Neural cell (in vitro differentiated cells): ENCODE measurements at regions not wholly inside any gene's neighbourhood (a gene's known extent, or its start where the extent isn't known, plus 50 kb on each side); places are given as distances from the start of the nearest gene placed in this dataset.
A peak's percentile ranks its signal among the peaks of the same experiment; 100 is the strongest.

ENCODE experiments used
- H2AFZ ChIP-seq: fragments of 200-600, 300-800 bp; sonication (generic), shearing (Covaris generic); 2 replicates; pipeline ENCODE4 v1.6.0; 2014; ENCODE audit warnings: low read depth, mild to moderate bottlenecking, antibody characterized with exemption, low read length, moderate library complexity
- H3F3A ChIP-seq: fragments of 200-600 bp; shearing (Covaris generic); 2 replicates; pipeline ENCODE4 v1.6.1; 2016; ENCODE audit warnings: mild to moderate bottlenecking, moderate library complexity, mixed read lengths, antibody characterized with exemption, low read length; ENCODE audit not compliant: insufficient read depth, poor library complexity, severe bottlenecking
- H3K27ac ChIP-seq: fragments of 200-600, 300-800 bp; sonication (generic), shearing (Covaris generic); 2 replicates; pipeline ENCODE4 v1.5.1; 2014; ENCODE audit warnings: mild to moderate bottlenecking, low read length, moderate library complexity
- H3K27me3 ChIP-seq: fragments of 300-800, 200-600 bp; sonication (generic), shearing (Covaris generic); 2 replicates; pipeline ENCODE4 v1.6.0; 2014; ENCODE audit warnings: mild to moderate bottlenecking, low read depth, low read length, moderate library complexity; ENCODE audit not compliant: insufficient read depth
- H3K36me3 ChIP-seq: fragments of 300-800, 200-600 bp; sonication (generic), shearing (Covaris generic); 2 replicates; pipeline ENCODE4 v1.5.1; 2014; ENCODE audit warnings: mild to moderate bottlenecking, antibody characterized with exemption, low read length, moderate library complexity; ENCODE audit not compliant: insufficient read depth
- H3K4me2 ChIP-seq: fragments of 300-800, 200-600 bp; sonication (generic), shearing (Covaris generic); 2 replicates; pipeline ENCODE4 v1.6.0; 2014; ENCODE audit warnings: mild to moderate bottlenecking, low read length
- H3K4me3 ChIP-seq: fragments of 300-800, 200-600 bp; sonication (generic), shearing (Covaris generic); 2 replicates; pipeline ENCODE4 v1.5.1; 2014; ENCODE audit warnings: mild to moderate bottlenecking, low read length, moderate library complexity
- H3K79me2 ChIP-seq: fragments of 200-600 bp; shearing (Covaris generic); replicated peaks from 2 replicates; pipeline ENCODE4 v1.6.0; 2014; ENCODE audit warnings: mild to moderate bottlenecking, low read length, moderate library complexity; ENCODE audit not compliant: insufficient read depth
- H3K9ac ChIP-seq: fragments of 300-800, 200-600 bp; sonication (generic), shearing (Covaris generic); 2 replicates; pipeline ENCODE4 v1.6.1; 2016; ENCODE audit warnings: mild to moderate bottlenecking, low read length, mixed read lengths
- H3K9me2 ChIP-seq: fragments of 200-600 bp; shearing (Covaris generic); 2 replicates; pipeline ENCODE4 v1.6.1; 2016; ENCODE audit warnings: mild to moderate bottlenecking, low read length, mixed read lengths; ENCODE audit not compliant: insufficient read depth
- H3K9me3 ChIP-seq: fragments of 200-600, 300-800 bp; sonication (generic), shearing (Covaris generic); 2 replicates; pipeline ENCODE4 v1.6.1; 2016; ENCODE audit warnings: mild to moderate bottlenecking, mixed run types, low read length, moderate library complexity, mixed read lengths
- H4K20me1 ChIP-seq: fragments of 200-600 bp; shearing (Covaris generic); 2 replicates; pipeline ENCODE4 v1.6.1; 2016; ENCODE audit warnings: mild to moderate bottlenecking, mixed run types; ENCODE audit not compliant: insufficient read depth
- CTCF ChIP-seq: fragments of 450-650 bp; IDR thresholded peaks from 2 replicates; pipeline ENCODE4 v1.5.1; 2014; ENCODE audit warnings: antibody characterized with exemption, mild to moderate bottlenecking, moderate library complexity; ENCODE audit not compliant: poor library complexity, severe bottlenecking
- EP300 ChIP-seq: fragments of 450-650 bp; conservative IDR thresholded peaks from 2 replicates; pipeline ENCODE4 v1.6.1; 2014; ENCODE audit warnings: antibody characterized with exemption, mild to moderate bottlenecking, moderate library complexity; ENCODE audit not compliant: poor library complexity, severe bottlenecking
- EZH2 ChIP-seq: fragments of 200-600, 300-800 bp; shearing (Covaris generic), sonication (generic); IDR thresholded peaks from 2 replicates; pipeline ENCODE4 v1.6.1; 2014; ENCODE audit warnings: antibody characterized with exemption, low read length, borderline replicate concordance, mild to moderate bottlenecking; ENCODE audit not compliant: insufficient read depth, poor library complexity, severe bottlenecking
- MXI1 ChIP-seq: fragments of 450-650 bp; conservative IDR thresholded peaks from 2 replicates; pipeline ENCODE4 v1.6.1; 2014; ENCODE audit warnings: antibody characterized with exemption, mild to moderate bottlenecking; ENCODE audit not compliant: poor library complexity, severe bottlenecking
- POLR2AphosphoS5 ChIP-seq: IDR thresholded peaks from 2 replicates; pipeline ENCODE4 v1.6.1; 2012
- RAD21 ChIP-seq: fragments of 450-650 bp; conservative IDR thresholded peaks from 2 replicates; pipeline ENCODE4 v1.6.1; 2014; ENCODE audit warnings: antibody characterized with exemption, mild to moderate bottlenecking, moderate library complexity
- SMC3 ChIP-seq: fragments of 450-650 bp; conservative IDR thresholded peaks from 2 replicates; pipeline ENCODE4 v1.6.1; 2014; ENCODE audit warnings: antibody characterized with exemption, mild to moderate bottlenecking, moderate library complexity; ENCODE audit not compliant: poor library complexity
- TAF1 ChIP-seq: IDR thresholded peaks from 2 replicates; pipeline ENCODE4 v1.6.1; 2012; ENCODE audit warnings: low read depth
- TF ChIP-seq, protein P1 (sequence below): IDR thresholded peaks from 2 replicates; pipeline ENCODE4 v1.6.1; 2012; ENCODE audit warnings: borderline replicate concordance

DNA sequence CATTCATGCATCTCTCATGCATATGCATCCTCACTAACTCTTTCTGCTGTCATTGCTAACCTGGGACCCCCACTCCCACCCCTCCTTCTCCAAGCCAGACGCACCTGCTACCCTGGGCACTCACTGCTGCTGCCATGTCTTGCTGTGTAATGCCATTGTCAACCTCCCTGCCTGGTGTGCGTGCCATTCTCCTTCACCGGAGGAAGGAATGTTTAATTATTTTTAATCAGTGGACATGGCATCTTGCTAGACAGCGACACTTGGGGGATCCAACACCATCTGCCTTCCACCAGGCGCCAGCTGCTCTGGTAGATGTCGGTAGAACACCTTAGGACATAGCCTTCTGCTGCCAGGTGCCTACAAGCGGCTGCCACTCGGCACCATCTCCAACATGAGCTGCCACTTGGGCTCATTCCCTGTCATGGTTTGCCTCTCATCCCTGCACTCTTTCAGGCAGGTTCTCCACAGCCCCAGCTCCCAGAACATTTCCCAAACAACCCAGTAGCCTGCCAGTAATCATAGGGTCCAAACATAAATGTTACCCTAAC, 306.9 kb downstream of the TTLL7 start:
- Histone ChIP-seq H4K20me1 (no peaks in the 10 kb centered on the region), H3K79me2 (no peaks in the 10 kb centered on the region), H3K27me3 (no peaks in the 10 kb centered on the region), H3K4me3 (peak overlapping the region; percentile 44), H3F3A (no peaks in the 10 kb centered on the region), H3K4me2 (no peak overlapping the region), H3K9me3 (no peaks in the 10 kb centered on the region), H3K9ac (no peak overlapping the region), H2AFZ (no peak overlapping the region), H3K36me3 (no peaks in the 10 kb centered on the region), H3K9me2 (no peaks in the 10 kb centered on the region), H3K27ac (peak overlapping the region; percentile 54)
- TF ChIP-seq POLR2AphosphoS5 (no peak), TAF1 (no peak), MXI1 (no peak), EZH2 (no peak), EP300 (no peak), SMC3 (no peak), RAD21 (no peak), CTCF (no peak)
- TF ChIP-seq, protein P1, sequence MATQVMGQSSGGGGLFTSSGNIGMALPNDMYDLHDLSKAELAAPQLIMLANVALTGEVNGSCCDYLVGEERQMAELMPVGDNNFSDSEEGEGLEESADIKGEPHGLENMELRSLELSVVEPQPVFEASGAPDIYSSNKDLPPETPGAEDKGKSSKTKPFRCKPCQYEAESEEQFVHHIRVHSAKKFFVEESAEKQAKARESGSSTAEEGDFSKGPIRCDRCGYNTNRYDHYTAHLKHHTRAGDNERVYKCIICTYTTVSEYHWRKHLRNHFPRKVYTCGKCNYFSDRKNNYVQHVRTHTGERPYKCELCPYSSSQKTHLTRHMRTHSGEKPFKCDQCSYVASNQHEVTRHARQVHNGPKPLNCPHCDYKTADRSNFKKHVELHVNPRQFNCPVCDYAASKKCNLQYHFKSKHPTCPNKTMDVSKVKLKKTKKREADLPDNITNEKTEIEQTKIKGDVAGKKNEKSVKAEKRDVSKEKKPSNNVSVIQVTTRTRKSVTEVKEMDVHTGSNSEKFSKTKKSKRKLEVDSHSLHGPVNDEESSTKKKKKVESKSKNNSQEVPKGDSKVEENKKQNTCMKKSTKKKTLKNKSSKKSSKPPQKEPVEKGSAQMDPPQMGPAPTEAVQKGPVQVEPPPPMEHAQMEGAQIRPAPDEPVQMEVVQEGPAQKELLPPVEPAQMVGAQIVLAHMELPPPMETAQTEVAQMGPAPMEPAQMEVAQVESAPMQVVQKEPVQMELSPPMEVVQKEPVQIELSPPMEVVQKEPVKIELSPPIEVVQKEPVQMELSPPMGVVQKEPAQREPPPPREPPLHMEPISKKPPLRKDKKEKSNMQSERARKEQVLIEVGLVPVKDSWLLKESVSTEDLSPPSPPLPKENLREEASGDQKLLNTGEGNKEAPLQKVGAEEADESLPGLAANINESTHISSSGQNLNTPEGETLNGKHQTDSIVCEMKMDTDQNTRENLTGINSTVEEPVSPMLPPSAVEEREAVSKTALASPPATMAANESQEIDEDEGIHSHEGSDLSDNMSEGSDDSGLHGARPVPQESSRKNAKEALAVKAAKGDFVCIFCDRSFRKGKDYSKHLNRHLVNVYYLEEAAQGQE: no peak

DNA sequence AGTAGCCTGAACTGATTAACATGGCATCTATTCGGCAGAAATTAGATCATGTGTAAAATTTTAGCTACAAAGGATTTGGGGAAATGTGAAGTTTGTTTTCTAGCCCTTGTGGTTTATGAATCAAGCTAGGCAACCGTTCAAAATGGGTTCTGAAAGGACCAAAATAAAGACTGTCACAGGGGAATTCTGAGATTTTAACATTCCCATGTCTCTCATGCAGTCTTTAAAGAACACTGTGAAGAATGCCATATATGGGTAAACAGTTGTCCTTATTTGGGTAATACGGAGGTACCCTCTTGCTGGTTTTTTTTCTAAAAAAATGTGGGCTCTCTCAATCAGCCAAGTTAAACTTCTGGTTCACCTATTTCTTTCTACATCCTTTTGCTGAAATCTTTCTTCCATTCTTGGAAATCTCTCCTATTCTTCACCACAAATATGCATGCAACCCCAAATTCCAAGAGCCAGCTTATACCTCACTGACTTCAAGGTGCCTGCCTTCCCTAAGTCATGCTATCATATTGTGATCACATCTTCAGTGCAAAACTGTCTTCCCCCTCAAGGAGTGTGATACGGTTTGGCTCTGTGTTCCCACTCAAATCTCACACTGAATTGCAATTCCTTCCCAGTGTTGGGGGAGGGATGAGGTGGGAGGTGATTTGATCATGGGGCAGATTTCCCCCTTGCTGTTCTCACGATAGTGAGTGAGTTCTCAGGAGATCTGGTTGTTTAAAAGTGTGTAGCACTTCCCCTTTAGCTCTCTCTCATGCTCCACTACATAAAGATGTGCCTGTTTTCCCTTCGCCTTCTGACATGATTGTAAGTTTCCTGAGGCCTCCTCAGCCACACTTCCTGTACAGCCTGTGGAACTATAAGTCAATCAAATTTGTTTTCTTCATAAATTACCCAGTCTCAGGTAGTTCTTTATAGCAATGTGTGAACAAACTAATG, 308.7 kb downstream of the TTLL7 start:
- Histone ChIP-seq H2AFZ (no peak overlapping the region), H3K36me3 (no peaks in the 10 kb centered on the region), H3K4me3 (no peak overlapping the region)

More for the DNA sequence above, 308.7 kb downstream of the TTLL7 start:
- TF ChIP-seq MXI1 (no peak), POLR2AphosphoS5 (no peak), SMC3 (no peak), RAD21 (no peak), EZH2 (no peak), EP300 (no peak), CTCF (no peak), TAF1 (no peak)
- TF ChIP-seq, protein P1: no peak
- H3K4me2 ChIP-seq: no peak overlapping the region
- H3F3A ChIP-seq: no peaks in the 10 kb centered on the region
- H3K9ac ChIP-seq: no peak overlapping the region
- H3K9me2 ChIP-seq: no peaks in the 10 kb centered on the region
- H4K20me1 ChIP-seq: no peaks in the 10 kb centered on the region
- H3K27ac ChIP-seq: no peak overlapping the region
- H3K27me3 ChIP-seq: no peaks in the 10 kb centered on the region
- no peaks in the 10 kb centered on the region for H3K79me2 ChIP-seq
- H3K9me3 ChIP-seq: no peaks in the 10 kb centered on the region
